ENCODE measurements at regions not wholly inside any gene's neighbourhood (a gene's known extent, or its start where the extent isn't known, plus 50 kb on each side); places are given as distances from the start of the nearest gene placed in this dataset.

- H3K4me3 ChIP-seq (ENCODE audit: low read depth, low read length), result no peak overlapping the region
- no peak for DNase-seq (ENCODE audit: low read depth)
- no peak for TF ChIP-seq CTCF (IDR thresholded peaks at IDR 0.05; ENCODE audit: control insufficient read depth, extremely low read depth, insufficient read depth)
Measured at GRCh38 chr7:25911738-25912607, 240.0 kb upstream of the NFE2L3 start.

GRCh38 chr7:25913598-25914224 is 238.3 kb upstream of the NFE2L3 start:
- H3K4me3 ChIP-seq (ENCODE audit: low read depth, low read length), result no peak overlapping the region
- no peak for DNase-seq (ENCODE audit: low read depth)
- TF ChIP-seq CTCF (IDR thresholded peaks at IDR 0.05; ENCODE audit: control insufficient read depth, extremely low read depth, insufficient read depth), result no peak

- no peak overlapping the region for H3K4me3 ChIP-seq (ENCODE audit: low read depth, low read length)
- no peak for DNase-seq (ENCODE audit: low read depth)
- TF ChIP-seq CTCF (IDR thresholded peaks at IDR 0.05; ENCODE audit: control insufficient read depth, extremely low read depth, insufficient read depth), result no peak
Measured at GRCh38 chr7:25918731-25919130, 233.3 kb upstream of the NFE2L3 start.

GRCh38 chr7:25922296-25922695 is 229.7 kb upstream of the NFE2L3 start:
- TF ChIP-seq CTCF (IDR thresholded peaks at IDR 0.05; ENCODE audit: control insufficient read depth, extremely low read depth, insufficient read depth), result no peak
- no peak for DNase-seq (ENCODE audit: low read depth)
- H3K4me3 ChIP-seq (ENCODE audit: low read depth, low read length), result no peak overlapping the region

GRCh38 chr7:25923741-25924460 is 228.1 kb upstream of the NFE2L3 start:
- no peak overlapping the region for H3K4me3 ChIP-seq (ENCODE audit: low read depth, low read length)
- DNase-seq (ENCODE audit: low read depth), result no peak
- no peak for TF ChIP-seq CTCF (IDR thresholded peaks at IDR 0.05; ENCODE audit: control insufficient read depth, extremely low read depth, insufficient read depth)

DNA sequence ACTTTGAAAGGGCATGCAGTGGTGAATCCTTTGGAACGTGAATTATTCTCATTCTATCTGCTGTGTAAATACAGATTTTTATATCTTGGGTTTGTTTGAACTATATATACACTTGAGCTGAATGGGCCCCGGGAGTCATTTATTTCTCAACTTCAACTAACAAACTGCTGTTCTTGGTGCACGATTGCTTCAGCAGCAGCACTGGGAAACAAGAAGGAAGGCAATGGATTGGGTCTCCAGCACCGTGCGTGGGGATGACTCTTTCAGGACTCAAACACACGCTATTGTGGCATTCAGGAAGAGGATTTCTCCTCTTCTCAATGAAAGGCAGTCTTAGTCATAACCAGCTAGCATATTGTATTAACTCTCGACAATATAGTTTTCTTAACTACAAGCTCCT is 226.0 kb upstream of the NFE2L3 start:
- H3K4me3 ChIP-seq (ENCODE audit: low read depth, low read length), result no peak overlapping the region
- no peak for TF ChIP-seq CTCF (IDR thresholded peaks at IDR 0.05; ENCODE audit: control insufficient read depth, extremely low read depth, insufficient read depth)
- no peak for DNase-seq (ENCODE audit: low read depth)

Data from LNCaP clone FGC (cell line).